ENCODE measurements at regions not wholly inside any gene's neighbourhood (a gene's known extent, or its start where the extent isn't known, plus 50 kb on each side); places are given as distances from the start of the nearest gene placed in this dataset.

DNA sequence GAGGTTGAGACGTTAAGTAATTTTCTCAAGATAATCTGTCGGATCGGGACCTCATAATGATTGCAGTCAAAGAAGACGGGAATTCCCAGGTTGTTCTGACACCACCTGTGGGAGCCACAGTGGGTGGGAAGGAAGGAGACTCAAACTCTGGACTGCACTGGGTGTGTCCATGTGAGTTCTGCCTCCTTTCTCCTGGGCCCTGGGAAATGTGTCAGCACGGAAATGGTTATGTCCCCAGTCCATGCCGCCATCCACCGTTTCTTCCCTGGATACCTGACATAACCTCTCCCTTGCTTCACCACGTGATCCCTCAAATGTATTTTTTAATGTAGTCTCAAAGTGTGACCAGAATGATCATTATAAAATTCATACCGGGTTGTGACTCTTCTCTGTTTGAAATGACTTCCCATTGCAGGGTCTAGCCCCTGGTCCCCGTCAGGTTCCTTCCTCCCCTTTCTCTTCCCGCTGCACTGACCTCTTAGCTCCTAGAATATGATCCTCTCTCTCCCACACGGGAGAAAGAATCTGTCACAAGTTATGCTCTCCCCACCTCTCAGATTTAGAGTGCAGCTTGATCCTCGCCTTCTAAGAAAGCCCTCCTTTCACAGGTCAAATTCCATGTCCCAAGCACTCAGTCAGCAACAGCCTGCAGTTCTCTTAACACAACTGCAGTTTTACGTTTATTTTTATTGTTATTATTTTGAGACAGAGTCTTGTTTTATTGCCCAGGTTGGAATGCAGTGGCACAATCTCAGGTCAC lies 820.0 kb upstream of the EEF2KMT start:
- FAIRE-seq (no peak), DNase-seq (ENCODE audit: low spot score) (no peak), ATAC-seq (no peak)
- no peaks in the 10 kb centered on the region for H3K4me1 ChIP-seq (ENCODE audit: insufficient read depth, low read length)
- 27% methylated on average over 11 of the region's 14 CpGs for WGBS (ENCODE audit: low lambda C conversion rate)
- no peak overlapping the region for H3K4me3 ChIP-seq (replicated peaks in 1 of 3; ENCODE audit: insufficient read depth in 1 of 3, low read depth in 2 of 3, low read length in 3 of 3)
- intact Hi-C loops (cut with micrococcal nuclease; ENCODE audit: unreplicated experiment) = loop anchor here (2.0 kb wide), 1 partner anchor 163 kb away; no protein-coding TSS in a partner anchor
- no peak overlapping the region for H3K4me2 ChIP-seq (ENCODE audit: low read depth, low read length)
- CTCF ChIA-PET (ENCODE audit: low intra/inter-chr PET ratio, low total read pairs) = no interaction called here
- no peaks in the 10 kb centered on the region for H3K9me3 ChIP-seq (ENCODE audit: low read length)
- H2AFZ ChIP-seq (ENCODE audit: low read length) = no peak overlapping the region
- POLR2A ChIA-PET = no interaction called here
- no peak overlapping the region for H3K9ac ChIP-seq (ENCODE audit: insufficient read depth, low read depth, low read length)
- H3K79me2 ChIP-seq (ENCODE audit: insufficient read depth, low read length) = no peaks in the 10 kb centered on the region
- no peaks in the 10 kb centered on the region for H3K27me3 ChIP-seq (ENCODE audit: control insufficient read depth in 1 of 2, insufficient read depth in 2 of 2, low read length in 2 of 2)
- no peaks in the 10 kb centered on the region for H4K20me1 ChIP-seq (ENCODE audit: insufficient read depth, low read length)
- BruUV-seq (replicated peaks) = no TSS peak
- in situ Hi-C loops (cut with HindIII; ENCODE audit: extremely low pct_ligation_motif_present, low pct_unique_long_range_greater_than_20kb) = no loop called here
- TF ChIP-seq ZNF136 (CRISPR knock-in tag; IDR thresholded peaks at IDR 0.05; ENCODE audit: low read depth) = no peak
- no peak for TF ChIP-seq ZNF24 (IDR thresholded peaks at IDR 0.05)
- TF ChIP-seq HOXA3 (CRISPR knock-in tag; IDR thresholded peaks at IDR 0.05) = no peak
- no peak for TF ChIP-seq XBP1 (CRISPR knock-in tag; IDR thresholded peaks at IDR 0.05)
- no peak for TF ChIP-seq ZGPAT (CRISPR knock-in tag; IDR thresholded peaks at IDR 0.05)
- H3K36me3 ChIP-seq (replicated peaks in 1 of 2; ENCODE audit: control insufficient read depth in 1 of 2, insufficient read depth in 2 of 2, low read length in 2 of 2) = no peaks in the 10 kb centered on the region
- no peak overlapping the region for H3K27ac ChIP-seq (ENCODE audit: extremely low read length, insufficient read depth, low read length)

DNA sequence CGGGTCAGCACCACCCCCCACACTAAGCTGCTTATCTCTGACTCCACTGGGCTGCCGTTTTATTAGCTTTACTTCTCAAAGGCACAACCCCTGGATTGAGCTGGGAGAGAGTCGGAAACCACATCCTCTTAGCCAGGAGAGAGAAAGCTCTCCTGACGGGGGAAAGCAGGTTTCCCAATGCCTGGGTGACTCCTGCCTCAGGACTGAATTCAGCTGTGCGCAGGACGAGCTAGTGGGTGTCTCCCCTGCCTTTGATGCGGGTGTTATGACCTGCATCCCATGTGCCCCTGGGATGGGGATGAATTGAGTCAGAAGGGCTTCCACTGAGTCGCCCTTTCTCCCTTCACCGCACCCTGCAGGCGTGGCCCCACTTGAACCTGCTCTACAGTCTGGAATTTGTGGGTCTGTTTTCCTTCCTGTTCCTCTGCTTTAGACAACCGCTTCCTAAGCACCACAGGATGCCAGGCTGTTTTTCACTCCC lies 819.2 kb upstream of the EEF2KMT start:
- no peaks in the 10 kb centered on the region for H3K4me1 ChIP-seq (ENCODE audit: insufficient read depth, low read length)
- in situ Hi-C loops (cut with HindIII; ENCODE audit: extremely low pct_ligation_motif_present, low pct_unique_long_range_greater_than_20kb) (no loop called here), intact Hi-C loops (cut with micrococcal nuclease; ENCODE audit: unreplicated experiment) (no loop called here)
- no peak overlapping the region for H3K4me2 ChIP-seq (ENCODE audit: low read depth, low read length)
- no peak overlapping the region for H3K27ac ChIP-seq (ENCODE audit: extremely low read length, insufficient read depth, low read length)
- H2AFZ ChIP-seq (ENCODE audit: low read length) = no peak overlapping the region
- H3K79me2 ChIP-seq (ENCODE audit: insufficient read depth, low read length) = no peaks in the 10 kb centered on the region
- no peak for FAIRE-seq
- ATAC-seq = no peak
- TF ChIP-seq CHCHD3 (CRISPR knock-in tag; IDR thresholded peaks at IDR 0.05) (no peak), ZNF142 (CRISPR knock-in tag; IDR thresholded peaks at IDR 0.05) (no peak), AGO2 (optimal IDR thresholded peaks at IDR 0.05; ENCODE audit: low read depth, low read length) (no peak)
- H4K20me1 ChIP-seq (ENCODE audit: insufficient read depth, low read length) = no peaks in the 10 kb centered on the region
- H3K36me3 ChIP-seq (replicated peaks in 1 of 2; ENCODE audit: control insufficient read depth in 1 of 2, insufficient read depth in 2 of 2, low read length in 2 of 2) = no peaks in the 10 kb centered on the region
- no peak overlapping the region for H3K4me3 ChIP-seq (replicated peaks in 1 of 3; ENCODE audit: insufficient read depth in 1 of 3, low read depth in 2 of 3, low read length in 3 of 3)
- H3K9me3 ChIP-seq (ENCODE audit: low read length) = no peaks in the 10 kb centered on the region
- no peak for DNase-seq (ENCODE audit: low spot score)
- BruUV-seq (replicated peaks) = no TSS peak
- POLR2A ChIA-PET = no interaction called here
- H3K9ac ChIP-seq (ENCODE audit: insufficient read depth, low read depth, low read length) = no peak overlapping the region
- H3K27me3 ChIP-seq (ENCODE audit: control insufficient read depth in 1 of 2, insufficient read depth in 2 of 2, low read length in 2 of 2) = no peaks in the 10 kb centered on the region
- CTCF ChIA-PET (ENCODE audit: low intra/inter-chr PET ratio, low total read pairs) = no interaction called here
- WGBS (ENCODE audit: low lambda C conversion rate) = 10% methylated on average over 8 of the region's 11 CpGs

Measured in HepG2 (cell line).